Neutrophil (primary cell): ENCODE measurements at regions not wholly inside any gene's neighbourhood (a gene's known extent, or its start where the extent isn't known, plus 50 kb on each side); places are given as distances from the start of the nearest gene placed in this dataset.

Source experiments
- H3K27ac ChIP-seq: fragments of 200-600 bp; sonication (generic); 2 replicates; pipeline ENCODE4 v1.5.1; 2016; ENCODE audit warnings: mild to moderate bottlenecking, moderate library complexity
- H3K27me3 ChIP-seq: fragments of 200-600 bp; sonication (generic); 2 replicates; pipeline ENCODE4 v1.6.0; 2016; ENCODE audit warnings: mild to moderate bottlenecking
- H3K36me3 ChIP-seq: fragments of 200-600 bp; sonication (generic); 2 replicates; pipeline ENCODE4 v1.5.1; 2017
- H3K4me1 ChIP-seq, 2 experiments: fragments of 200-600 bp in 1 of 2; sonication (generic) in 1 of 2; 1 replicate in 1 of 2; 2 replicates in 1 of 2; pipeline versions ENCODE4 v1.5.1 to v1.6.1; 2013 to 2016; ENCODE audit warnings: low read depth in 1 of 2, low read length in 1 of 2, mild to moderate bottlenecking in 1 of 2, moderate library complexity in 1 of 2; ENCODE audit not compliant: control insufficient read depth in 1 of 2, insufficient read depth in 1 of 2
- H3K4me3 ChIP-seq, 2 experiments: fragments of 200-600 bp in 1 of 2; sonication (generic) in 1 of 2; 1 replicate in 1 of 2; 2 replicates in 1 of 2; pipeline ENCODE4 v1.5.1; 2013 to 2016; ENCODE audit warnings: low read depth in 1 of 2, low read length in 1 of 2, mild to moderate bottlenecking in 1 of 2, moderate library complexity in 1 of 2
- H3K9me3 ChIP-seq: fragments of 200-600 bp; sonication (generic); 2 replicates; pipeline ENCODE4 v1.5.1; 2016
- CTCF ChIP-seq: fragments of 200-600 bp; sonication (generic); IDR thresholded peaks from 2 replicates; pipeline ENCODE4 v1.5.1; 2016; ENCODE audit warnings: antibody characterized with exemption

- Histone ChIP-seq H3K27me3 (no peaks in the 10 kb centered on the region), H3K36me3 (no peaks in the 10 kb centered on the region), H3K4me1 (no peaks in the 10 kb centered on the region), H3K9me3 (no peaks in the 10 kb centered on the region), H3K27ac (no peak overlapping the region), H3K4me3 (no peak overlapping the region)
- no peak for TF ChIP-seq CTCF
Observed at GRCh38 chr4:36476135-36476534, 194.7 kb downstream of the DTHD1 start.

- TF ChIP-seq CTCF, result no peak
- no peaks in the 10 kb centered on the region for H3K9me3 ChIP-seq
- no peaks in the 10 kb centered on the region for H3K27me3 ChIP-seq
- H3K4me3 ChIP-seq, result no peak overlapping the region
- no peak overlapping the region for H3K27ac ChIP-seq
- no peaks in the 10 kb centered on the region for H3K4me1 ChIP-seq
- no peaks in the 10 kb centered on the region for H3K36me3 ChIP-seq
Observed at GRCh38 chr4:36477861-36478260, 196.4 kb downstream of the DTHD1 start.

GRCh38 chr4:36485885-36486284 lies 204.5 kb downstream of the DTHD1 start:
- no peak overlapping the region for H3K27ac ChIP-seq
- TF ChIP-seq CTCF, result no peak
- H3K4me1 ChIP-seq, result no peaks in the 10 kb centered on the region
- no peak overlapping the region for H3K4me3 ChIP-seq
- no peaks in the 10 kb centered on the region for H3K9me3 ChIP-seq
- H3K27me3 ChIP-seq, result no peaks in the 10 kb centered on the region
- no peaks in the 10 kb centered on the region for H3K36me3 ChIP-seq

- no peaks in the 10 kb centered on the region for H3K9me3 ChIP-seq
- no peak overlapping the region for H3K27ac ChIP-seq
- no peaks in the 10 kb centered on the region for H3K4me1 ChIP-seq
- no peaks in the 10 kb centered on the region for H3K36me3 ChIP-seq
- H3K4me3 ChIP-seq, result no peak overlapping the region
- TF ChIP-seq CTCF, result no peak
- H3K27me3 ChIP-seq, result no peaks in the 10 kb centered on the region
Observed at GRCh38 chr4:36489798-36490197, 208.4 kb downstream of the DTHD1 start.

GRCh38 chr4:36492041-36492440 lies 210.6 kb downstream of the DTHD1 start:
- no peak overlapping the region for H3K4me3 ChIP-seq
- no peaks in the 10 kb centered on the region for H3K36me3 ChIP-seq
- no peak for TF ChIP-seq CTCF
- H3K4me1 ChIP-seq, result no peaks in the 10 kb centered on the region
- H3K9me3 ChIP-seq, result no peaks in the 10 kb centered on the region
- no peaks in the 10 kb centered on the region for H3K27me3 ChIP-seq
- no peak overlapping the region for H3K27ac ChIP-seq

- no peaks in the 10 kb centered on the region for H3K27me3 ChIP-seq
- H3K36me3 ChIP-seq, result no peaks in the 10 kb centered on the region
- no peak overlapping the region for H3K4me3 ChIP-seq
- no peak for TF ChIP-seq CTCF
- no peaks in the 10 kb centered on the region for H3K4me1 ChIP-seq
- H3K9me3 ChIP-seq, result no peaks in the 10 kb centered on the region
- H3K27ac ChIP-seq, result no peak overlapping the region
Observed at GRCh38 chr4:36492590-36492989, 211.2 kb downstream of the DTHD1 start.
